ENCODE measurements at regions not wholly inside any gene's neighbourhood (a gene's known extent, or its start where the extent isn't known, plus 50 kb on each side); places are given as distances from the start of the nearest gene placed in this dataset.

GRCh38 chr13:67577361-67577760, 347.2 kb upstream of the PCDH9 start:
- TF ChIP-seq NR2F2 (IDR thresholded peaks at IDR 0.05) (no peak), CTCF (IDR thresholded peaks at IDR 0.05; ENCODE audit: low read depth, low read length, missing input control) (no peak), MAX (IDR thresholded peaks at IDR 0.05) (no peak), ZBTB33 (IDR thresholded peaks at IDR 0.05) (no peak), REST (IDR thresholded peaks at IDR 0.05) (no peak)
